GM12872 (cell line): ENCODE measurements at regions not wholly inside any gene's neighbourhood (a gene's known extent, or its start where the extent isn't known, plus 50 kb on each side); places are given as distances from the start of the nearest gene placed in this dataset.

ENCODE experiments used
- TF ChIP-seq, protein P1 (sequence below): IDR thresholded peaks from 3 replicates; pipeline ENCODE4 v1.5.1; 2011; ENCODE audit warnings: low read depth, mild to moderate bottlenecking, low read length, moderate library complexity; ENCODE audit not compliant: insufficient read depth

DNA sequence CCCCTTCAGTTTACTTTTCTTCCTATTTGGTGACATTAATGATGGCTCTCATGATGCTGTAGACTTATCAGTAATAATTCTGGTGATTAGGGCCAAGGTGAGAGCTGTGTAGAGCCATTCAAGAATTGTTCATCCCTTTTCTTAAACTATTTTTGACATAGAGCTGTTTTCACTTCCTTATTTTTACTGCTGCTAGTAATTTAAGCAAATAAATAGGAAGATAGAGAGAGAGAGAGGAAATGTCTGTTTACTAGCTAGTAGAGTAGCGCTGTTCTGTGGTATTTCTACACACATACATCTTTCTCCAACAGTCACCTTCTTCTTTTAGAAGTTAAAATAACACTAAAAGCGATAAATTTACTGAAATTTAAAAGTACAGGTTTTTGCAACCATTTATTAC, 678.0 kb upstream of the ZP4 start:
- TF ChIP-seq, protein P1, sequence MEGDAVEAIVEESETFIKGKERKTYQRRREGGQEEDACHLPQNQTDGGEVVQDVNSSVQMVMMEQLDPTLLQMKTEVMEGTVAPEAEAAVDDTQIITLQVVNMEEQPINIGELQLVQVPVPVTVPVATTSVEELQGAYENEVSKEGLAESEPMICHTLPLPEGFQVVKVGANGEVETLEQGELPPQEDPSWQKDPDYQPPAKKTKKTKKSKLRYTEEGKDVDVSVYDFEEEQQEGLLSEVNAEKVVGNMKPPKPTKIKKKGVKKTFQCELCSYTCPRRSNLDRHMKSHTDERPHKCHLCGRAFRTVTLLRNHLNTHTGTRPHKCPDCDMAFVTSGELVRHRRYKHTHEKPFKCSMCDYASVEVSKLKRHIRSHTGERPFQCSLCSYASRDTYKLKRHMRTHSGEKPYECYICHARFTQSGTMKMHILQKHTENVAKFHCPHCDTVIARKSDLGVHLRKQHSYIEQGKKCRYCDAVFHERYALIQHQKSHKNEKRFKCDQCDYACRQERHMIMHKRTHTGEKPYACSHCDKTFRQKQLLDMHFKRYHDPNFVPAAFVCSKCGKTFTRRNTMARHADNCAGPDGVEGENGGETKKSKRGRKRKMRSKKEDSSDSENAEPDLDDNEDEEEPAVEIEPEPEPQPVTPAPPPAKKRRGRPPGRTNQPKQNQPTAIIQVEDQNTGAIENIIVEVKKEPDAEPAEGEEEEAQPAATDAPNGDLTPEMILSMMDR, result no peak

DNA sequence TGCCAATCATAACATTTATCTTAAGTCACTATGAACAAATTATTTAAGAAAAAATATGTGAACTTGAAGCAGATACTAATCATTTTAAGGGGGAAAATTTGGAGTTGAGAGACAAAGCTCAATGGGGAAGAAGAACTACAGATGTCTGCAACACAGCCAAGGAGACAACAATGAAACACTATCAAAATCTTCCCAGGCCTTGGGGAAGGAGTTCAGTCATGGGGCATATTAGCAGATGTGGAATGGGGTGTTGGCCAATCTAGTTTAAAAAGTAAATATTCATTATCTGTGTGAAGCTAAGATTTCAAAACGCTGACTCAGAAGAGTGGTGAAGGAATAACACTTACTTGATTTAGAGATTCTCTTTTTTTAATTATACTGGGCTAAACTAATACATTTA, 671.6 kb upstream of the ZP4 start:
- TF ChIP-seq, protein P1, result no peak

DNA sequence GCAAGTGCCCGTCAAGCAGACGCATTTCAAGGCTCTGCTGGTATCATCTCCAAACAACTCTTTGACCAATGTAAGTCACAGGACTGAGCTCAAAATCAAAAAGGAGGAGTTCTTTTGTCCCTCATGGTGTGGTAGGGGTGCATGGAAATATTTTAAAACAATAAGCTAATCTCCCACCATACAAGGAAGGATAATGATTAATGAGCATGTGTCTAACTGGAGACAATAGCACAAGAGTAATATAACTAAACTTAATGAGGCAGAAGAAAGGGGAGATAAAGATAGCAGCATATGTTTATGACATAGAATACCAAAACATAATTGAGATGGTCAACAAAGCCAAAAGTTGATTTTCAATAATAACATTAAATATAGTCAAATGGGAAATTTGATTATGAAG, 668.0 kb upstream of the ZP4 start:
- TF ChIP-seq, protein P1, result no peak

DNA sequence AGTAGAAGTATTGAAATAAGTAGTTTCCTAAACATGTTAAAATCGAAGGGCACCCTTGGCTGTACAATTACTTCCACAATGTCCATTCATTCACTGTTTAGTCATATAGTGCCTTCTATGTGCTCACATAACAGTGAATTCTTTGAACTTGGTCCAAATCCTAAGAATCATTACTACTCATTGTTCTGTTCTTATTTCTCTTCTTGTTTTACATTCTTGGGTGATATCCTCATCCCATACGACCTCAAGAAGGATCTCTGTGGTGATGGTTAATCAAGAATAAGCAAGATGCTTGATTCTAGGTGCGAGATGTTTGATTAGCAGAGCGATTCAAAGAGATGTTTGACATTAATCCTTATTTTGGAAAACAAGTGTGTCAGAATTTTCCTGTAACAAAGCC, 667.4 kb upstream of the ZP4 start:
- TF ChIP-seq, protein P1, result no peak

DNA sequence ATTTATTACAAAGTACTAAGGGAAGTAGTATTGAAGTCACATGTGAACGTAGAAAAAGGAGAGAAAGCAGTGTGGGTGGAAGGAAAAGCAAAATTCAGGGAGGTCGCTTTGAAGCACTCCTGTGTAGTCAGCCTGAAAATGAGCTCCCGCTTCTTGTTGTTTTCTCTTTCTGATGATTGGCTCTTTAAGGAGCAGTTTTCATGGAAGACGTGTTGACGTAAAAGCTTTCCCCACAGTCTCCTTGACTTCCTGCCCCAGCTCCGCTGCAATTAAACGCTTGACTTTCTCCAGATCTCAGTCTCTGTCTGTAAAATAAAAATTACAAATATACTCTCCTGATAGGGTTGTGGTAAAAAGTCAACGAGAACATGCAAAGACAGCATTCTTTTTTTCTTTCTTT, 661.5 kb upstream of the ZP4 start:
- TF ChIP-seq, protein P1, result no peak

DNA sequence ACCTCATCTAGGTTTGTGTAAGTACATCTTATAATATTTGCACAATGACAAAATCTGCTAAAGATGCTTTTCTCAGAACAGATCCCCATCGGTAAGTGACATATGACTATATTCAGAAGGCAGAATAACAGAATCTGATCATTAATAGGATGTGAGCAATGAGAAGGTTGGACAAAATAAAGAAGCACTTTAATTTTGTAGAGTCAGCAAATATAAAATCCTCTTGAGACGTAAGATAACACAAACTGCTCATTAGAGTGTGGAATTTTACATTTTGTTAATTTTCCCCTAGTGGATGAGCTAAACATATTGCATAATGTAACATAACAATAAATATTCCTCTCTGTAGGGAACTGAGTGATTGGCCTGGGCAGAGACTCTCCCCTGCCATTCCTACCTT, 658.4 kb upstream of the ZP4 start:
- TF ChIP-seq, protein P1, result no peak

DNA sequence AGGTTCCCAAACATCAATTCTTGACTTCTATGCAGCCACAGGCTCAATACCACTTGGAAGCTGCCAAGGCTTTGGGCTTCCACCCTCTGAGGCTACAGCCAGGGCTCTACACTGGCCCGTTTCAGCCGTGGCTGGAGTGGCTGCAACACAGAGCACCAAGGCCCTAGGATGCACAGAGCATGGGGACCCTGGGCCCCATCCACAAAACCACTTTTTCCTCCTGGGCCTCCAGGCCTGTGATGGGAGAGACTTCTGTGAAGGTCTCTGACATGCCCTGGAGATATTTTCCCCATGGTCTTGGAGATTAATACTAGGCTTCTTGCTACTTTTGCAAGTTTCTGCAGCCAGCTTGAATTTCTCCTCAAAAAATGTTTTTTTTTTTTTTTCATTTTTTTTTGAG, 655.4 kb upstream of the ZP4 start:
- TF ChIP-seq, protein P1, result no peak

DNA sequence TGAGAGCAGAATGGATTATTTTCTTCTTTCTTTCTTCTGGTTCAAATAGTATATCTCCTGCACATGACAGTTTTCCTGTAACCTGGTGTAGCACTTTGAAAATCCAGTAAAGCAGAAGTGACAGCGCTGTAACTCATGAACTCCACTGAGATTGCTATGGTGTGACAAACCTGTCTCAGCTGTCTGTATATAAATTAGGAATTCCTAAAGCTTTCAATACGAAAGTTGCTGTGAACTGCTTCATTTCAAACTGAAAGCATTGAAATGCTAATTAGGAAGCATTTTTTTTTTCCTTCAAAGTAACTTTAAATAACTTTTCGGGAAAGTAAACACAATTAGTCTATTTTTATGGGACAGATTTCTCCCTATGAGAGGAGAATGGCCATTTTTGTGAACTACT, 646.9 kb upstream of the ZP4 start:
- TF ChIP-seq, protein P1, result no peak
